8988T (cell line): ENCODE measurements at regions not wholly inside any gene's neighbourhood (a gene's known extent, or its start where the extent isn't known, plus 50 kb on each side); places are given as distances from the start of the nearest gene placed in this dataset.

Experiments
- DNase-seq: peaks from one replicate; pipeline ENCODE4 v3.0.0; 2011

- DNase-seq = no peak
Observed at GRCh38 chr11:28504555-28505110, 396.4 kb downstream of the METTL15 start.

GRCh38 chr11:28495333-28495732 is 387.1 kb downstream of the METTL15 start:
- no peak for DNase-seq

- DNase-seq = no peak
Observed at GRCh38 chr11:28491431-28491830, 383.2 kb downstream of the METTL15 start.

DNA sequence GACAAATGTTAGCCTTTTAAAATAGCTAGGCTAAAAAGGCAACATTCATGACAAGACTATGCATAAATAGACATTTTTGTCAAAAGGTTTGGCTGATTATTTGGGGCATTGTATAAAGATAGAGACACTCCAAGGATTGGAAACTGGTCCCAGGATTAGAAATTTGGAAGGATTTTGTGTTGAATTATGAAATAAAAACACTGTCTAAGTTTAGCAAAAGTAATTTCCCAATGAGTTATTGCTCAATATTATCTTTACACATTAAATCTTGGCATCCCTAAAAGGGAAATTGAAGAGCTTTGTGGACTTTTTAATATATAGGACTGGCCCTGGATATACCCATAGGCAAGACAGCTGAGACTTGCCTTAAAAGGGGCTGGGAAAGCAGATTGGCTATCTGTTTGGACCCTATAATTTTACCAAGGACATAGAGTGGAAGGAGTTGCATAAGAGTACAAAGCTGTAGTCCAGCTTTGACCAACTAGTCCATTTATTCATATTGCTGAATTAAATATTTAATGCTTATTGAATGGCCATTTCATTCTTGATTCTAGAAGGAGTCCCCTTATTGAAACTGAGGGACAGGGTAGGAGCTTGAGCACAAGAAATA is 382.7 kb downstream of the METTL15 start:
- no peak for DNase-seq

DNA sequence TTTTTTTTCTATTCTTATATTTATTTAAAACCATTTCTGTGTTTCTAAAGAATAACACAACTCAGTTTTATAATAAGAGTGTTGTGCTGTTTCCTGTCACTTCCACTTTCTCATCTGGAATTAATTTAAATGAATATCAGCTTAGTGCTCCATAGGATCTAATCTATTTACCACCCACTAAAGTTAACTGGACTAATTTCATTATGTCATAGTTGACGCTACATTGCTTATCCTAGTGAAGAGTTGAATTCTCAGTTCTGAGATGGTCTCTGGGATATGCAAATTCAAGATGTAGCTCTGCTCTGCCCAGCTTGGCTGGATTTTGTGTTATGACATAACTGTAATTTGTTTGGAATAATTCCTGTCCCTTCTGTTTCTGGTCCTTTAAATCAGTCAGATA is 380.1 kb downstream of the METTL15 start:
- DNase-seq = no peak

GRCh38 chr11:28483072-28483867 is 375.1 kb downstream of the METTL15 start:
- no peak for DNase-seq

DNA sequence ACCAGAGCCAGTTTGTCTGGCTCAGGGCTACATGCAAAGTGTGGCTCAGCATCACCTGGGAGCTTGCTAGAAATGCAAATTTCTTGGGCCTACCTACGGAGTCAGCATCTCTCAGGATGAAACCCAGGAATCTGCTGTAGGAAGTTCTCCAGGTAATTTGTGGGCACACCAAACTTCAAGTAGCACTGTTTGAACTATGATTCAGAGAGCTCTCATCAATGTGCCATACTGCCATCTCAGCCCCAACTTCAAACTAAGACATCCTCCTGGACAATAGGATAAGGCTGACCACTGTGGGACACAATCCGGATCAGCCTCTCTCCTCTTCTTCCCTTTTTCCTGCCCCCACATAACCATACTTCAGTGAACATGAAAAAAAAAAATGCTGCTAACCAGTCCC is 374.5 kb downstream of the METTL15 start:
- DNase-seq = no peak

DNA sequence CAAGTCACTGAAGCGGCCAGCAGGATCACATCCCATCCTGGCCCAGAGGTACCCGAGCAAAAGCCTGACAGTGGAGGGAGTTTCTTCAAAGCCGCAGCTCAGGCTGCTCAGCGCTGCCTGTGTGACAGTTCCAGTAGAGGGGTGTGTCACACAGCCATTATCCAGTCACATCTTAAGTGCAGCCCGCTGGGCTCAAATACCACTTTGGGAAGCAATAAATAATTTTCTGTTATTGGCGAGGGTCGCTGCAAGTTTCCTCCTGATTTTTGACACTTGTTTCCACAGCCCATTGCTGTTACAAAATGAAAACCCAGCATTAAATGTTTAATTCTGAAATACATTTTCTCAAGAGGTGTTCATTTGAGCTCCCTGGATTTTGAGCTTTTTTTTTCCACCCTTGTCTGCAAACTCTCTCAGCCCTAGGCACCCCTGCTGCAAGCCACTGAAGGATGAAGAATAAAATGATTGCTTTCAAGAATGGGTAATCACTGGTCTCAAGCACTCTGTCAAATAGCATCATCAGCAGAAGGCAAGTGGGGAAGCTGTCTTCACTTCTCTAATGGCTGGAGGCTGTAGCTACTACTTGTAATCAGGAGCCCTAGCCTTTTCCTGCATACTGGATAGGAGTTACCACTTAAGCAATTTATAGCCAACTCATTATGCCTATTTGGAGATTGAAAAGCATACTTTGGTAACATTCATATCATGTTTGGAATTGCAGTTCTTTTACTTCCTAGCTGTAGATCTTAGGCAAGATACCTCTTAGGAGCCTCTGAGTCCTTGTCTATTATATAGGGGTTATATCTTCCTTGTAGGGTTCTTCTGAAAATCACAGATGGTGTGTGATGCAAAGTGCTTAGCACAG is 373.7 kb downstream of the METTL15 start:
- no peak for DNase-seq

GRCh38 chr11:28480406-28480805 is 372.2 kb downstream of the METTL15 start:
- no peak for DNase-seq

GRCh38 chr11:28476864-28477263 is 368.7 kb downstream of the METTL15 start:
- DNase-seq = no peak

DNA sequence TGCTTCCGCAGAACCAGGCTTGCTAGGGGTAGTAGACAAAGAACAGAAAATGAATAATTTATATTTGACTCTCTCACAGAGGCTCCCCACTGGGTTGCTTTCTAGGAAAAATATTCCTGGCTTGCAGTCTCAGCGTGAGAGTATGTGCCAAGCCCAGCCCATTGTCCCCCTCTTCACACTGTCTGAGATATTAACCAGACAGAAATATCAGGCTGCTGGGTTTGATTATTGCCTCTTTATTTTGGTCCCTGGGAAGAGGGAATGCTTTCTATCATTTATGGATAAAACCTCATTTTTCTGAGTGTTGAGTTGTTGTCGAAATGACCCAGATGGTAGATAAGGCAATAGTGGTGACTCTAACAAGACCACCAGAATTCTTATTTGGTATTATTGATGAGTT is 367.9 kb downstream of the METTL15 start:
- no peak for DNase-seq

DNA sequence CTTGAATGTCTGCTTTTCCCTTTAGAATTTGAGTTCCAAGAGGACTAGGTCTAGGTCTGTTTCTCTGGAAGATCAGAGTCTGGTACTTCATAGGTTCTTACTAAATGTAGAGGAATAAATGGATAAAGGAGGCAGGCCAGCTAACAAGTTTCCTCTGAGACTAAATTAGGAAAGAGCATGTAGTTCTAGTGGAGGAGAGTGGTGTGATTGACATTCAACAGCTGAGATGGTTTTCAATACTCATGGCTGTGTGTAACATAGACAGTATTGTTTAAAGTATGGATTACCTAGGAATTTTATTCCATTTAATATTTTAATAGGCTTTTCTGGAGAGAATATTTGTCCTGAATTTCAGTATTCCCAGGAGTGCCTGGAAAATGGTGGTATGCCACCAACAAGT is 364.7 kb downstream of the METTL15 start:
- no peak for DNase-seq

- no peak for DNase-seq
Observed at GRCh38 chr11:28471537-28471936, 363.3 kb downstream of the METTL15 start.

DNA sequence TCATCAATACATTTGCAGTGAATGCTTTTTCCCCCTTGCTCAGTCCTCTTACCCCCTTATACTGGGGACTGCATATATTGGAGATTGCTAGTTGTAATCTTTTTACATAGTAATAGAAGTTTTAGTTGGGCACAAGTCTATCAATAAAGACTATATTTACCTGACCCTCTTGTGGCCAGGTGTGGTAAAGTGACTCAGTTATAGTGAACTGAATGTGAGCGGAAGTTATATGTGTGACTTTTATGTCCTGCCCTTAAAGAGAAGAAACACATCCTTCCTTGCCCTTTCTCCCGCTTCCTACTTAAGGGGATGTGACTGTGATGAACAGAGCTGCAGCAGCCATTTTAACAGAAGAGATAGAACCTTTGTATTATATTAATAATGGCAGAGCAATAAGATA is 362.0 kb downstream of the METTL15 start:
- DNase-seq = no peak

DNA sequence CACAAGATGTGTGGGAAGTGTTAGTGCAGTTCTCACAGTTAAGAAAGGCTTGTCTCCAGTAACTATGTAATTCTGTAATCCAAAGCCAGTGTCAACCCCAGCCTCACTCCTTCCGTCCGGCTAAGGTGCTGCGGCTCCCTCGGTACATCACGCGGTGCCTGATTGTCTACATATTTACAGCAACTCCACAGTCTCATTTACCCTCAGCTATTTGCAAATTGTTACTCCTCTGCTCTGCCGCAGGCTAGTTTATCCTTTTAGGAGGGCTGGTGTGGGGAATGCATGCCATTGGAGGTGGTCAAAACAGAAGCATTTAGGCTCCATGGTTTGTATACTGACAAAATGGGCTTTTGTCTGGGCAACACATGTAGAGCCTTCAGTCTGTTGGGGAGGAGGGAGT is 358.3 kb downstream of the METTL15 start:
- no peak for DNase-seq

- no peak for DNase-seq
Observed at GRCh38 chr11:28464252-28464867, 356.2 kb downstream of the METTL15 start.

- no peak for DNase-seq
Observed at GRCh38 chr11:28463826-28464225, 355.6 kb downstream of the METTL15 start.

DNA sequence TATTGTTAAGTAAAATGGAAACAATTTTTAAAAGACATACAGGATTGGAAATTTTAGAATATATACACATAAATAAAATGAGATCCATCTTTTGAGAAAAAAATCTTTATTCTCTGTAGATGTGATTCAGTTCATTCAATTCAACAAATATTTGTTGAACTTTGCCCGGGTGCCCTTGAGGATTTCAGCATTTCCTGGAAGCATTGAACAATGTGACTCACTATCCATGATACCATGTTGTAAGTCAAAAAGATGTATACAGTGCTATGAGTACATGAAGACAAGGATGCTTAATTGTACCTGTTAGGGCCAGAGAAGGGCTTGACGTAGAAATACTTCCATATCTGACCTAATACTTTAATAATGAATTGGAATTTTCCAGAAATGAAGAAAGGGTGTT is 353.7 kb downstream of the METTL15 start:
- DNase-seq = no peak

GRCh38 chr11:28461338-28461737 is 353.1 kb downstream of the METTL15 start:
- no peak for DNase-seq

DNA sequence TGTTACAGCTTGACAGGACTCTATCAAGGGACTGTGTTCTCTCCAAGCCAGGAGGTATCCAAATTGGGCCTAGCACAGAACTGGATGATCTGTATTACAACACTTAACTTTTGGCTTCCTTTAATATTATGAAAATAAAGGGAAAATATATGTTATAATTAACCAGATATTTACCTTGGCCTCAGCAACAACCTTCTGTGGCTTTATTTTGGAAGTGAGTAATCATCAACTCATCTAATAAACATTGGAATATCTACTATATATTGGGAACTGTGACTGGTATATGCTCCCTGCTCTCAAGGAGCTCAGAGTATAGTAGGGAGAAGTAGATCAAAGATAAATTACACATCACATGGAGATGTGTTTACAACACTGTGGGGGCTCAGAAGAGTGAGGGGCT is 352.2 kb downstream of the METTL15 start:
- DNase-seq = no peak

- DNase-seq = no peak
Observed at GRCh38 chr11:28459912-28460311, 351.7 kb downstream of the METTL15 start.

GRCh38 chr11:28457481-28458065 is 349.4 kb downstream of the METTL15 start:
- no peak for DNase-seq

- DNase-seq = no peak
Observed at GRCh38 chr11:28448186-28448585, 340.0 kb downstream of the METTL15 start.
